ENCODE measurements at regions not wholly inside any gene's neighbourhood (a gene's known extent, or its start where the extent isn't known, plus 50 kb on each side); places are given as distances from the start of the nearest gene placed in this dataset.

GRCh38 chr4:127449449-127449848, 183.3 kb upstream of the INTU start:
- no peak overlapping the region for H3K9ac ChIP-seq (replicated peaks; ENCODE audit: extremely low read depth, insufficient read depth, low read length)
- H3K9me1 ChIP-seq (replicated peaks; ENCODE audit: control insufficient read depth, extremely low read depth, insufficient read depth, low read length) = no peaks in the 10 kb centered on the region
- FAIRE-seq (no peak), DNase-seq (ENCODE audit: low read depth, low spot score) (no peak)
- TF ChIP-seq POLR2A (IDR thresholded peaks at IDR 0.05; ENCODE audit: low read depth, low read length) (no peak), FOS (IDR thresholded peaks at IDR 0.05; ENCODE audit: borderline replicate concordance, insufficient read depth, low read length) (no peak), JUN (IDR thresholded peaks at IDR 0.05; ENCODE audit: borderline replicate concordance, insufficient read depth, insufficient read length, low read depth) (no peak), MYC (IDR thresholded peaks at IDR 0.05; ENCODE audit: low read depth, low read length) (no peak), GATA2 (IDR thresholded peaks at IDR 0.05; ENCODE audit: insufficient read depth, insufficient read length, low read depth, low read length) (no peak), MAX (IDR thresholded peaks at IDR 0.05; ENCODE audit: insufficient read depth, insufficient read length) (no peak)
- H3K36me3 ChIP-seq (ENCODE audit: control insufficient read depth in 2 of 2, extremely low read depth in 1 of 2, insufficient read depth in 2 of 2, low read length in 2 of 2) = no peaks in the 10 kb centered on the region
- ChIA-PET POLR2A (no interaction called here), CTCF (no interaction called here)
- BruUV-seq (replicated peaks) = no TSS peak
- H3K4me2 ChIP-seq (ENCODE audit: insufficient read depth, low read length) = no peak overlapping the region
- H4K20me1 ChIP-seq (replicated peaks; ENCODE audit: control insufficient read depth, extremely low read depth, insufficient read depth, low read length) = no peaks in the 10 kb centered on the region
- H2AFZ ChIP-seq (ENCODE audit: low read depth, low read length) = no peak overlapping the region
- dilution Hi-C loops (cut with MboI; ENCODE audit: extremely low pct_ligation_motif_present, low sequenced_read_pairs) (no loop called here), intact Hi-C loops (cut with micrococcal nuclease) (no loop called here)
- no peak overlapping the region for H3K4me3 ChIP-seq (replicated peaks in 1 of 3; ENCODE audit: insufficient read depth in 1 of 3, low read depth in 1 of 3, low read length in 3 of 3)
- no peaks in the 10 kb centered on the region for H3K79me2 ChIP-seq (ENCODE audit: control insufficient read depth, insufficient read depth, low read length)
- H3K27me3 ChIP-seq (ENCODE audit: control insufficient read depth in 2 of 2, insufficient read depth in 2 of 2, low read length in 2 of 2) = no peaks in the 10 kb centered on the region
- no peak overlapping the region for H3K27ac ChIP-seq (ENCODE audit: insufficient read depth, low read depth, low read length)
- no peaks in the 10 kb centered on the region for H3K4me1 ChIP-seq (ENCODE audit: control insufficient read depth, extremely low read depth, insufficient read depth, low read length)
- H3K9me3 ChIP-seq (replicated peaks; ENCODE audit: control insufficient read depth, insufficient read depth, low read length) = no peaks in the 10 kb centered on the region

GRCh38 chr4:127450276-127450675, 182.5 kb upstream of the INTU start:
- no peaks in the 10 kb centered on the region for H3K36me3 ChIP-seq (ENCODE audit: control insufficient read depth in 2 of 2, extremely low read depth in 1 of 2, insufficient read depth in 2 of 2, low read length in 2 of 2)
- no peaks in the 10 kb centered on the region for H4K20me1 ChIP-seq (replicated peaks; ENCODE audit: control insufficient read depth, extremely low read depth, insufficient read depth, low read length)
- H2AFZ ChIP-seq (ENCODE audit: low read depth, low read length) = no peak overlapping the region
- no peaks in the 10 kb centered on the region for H3K4me1 ChIP-seq (ENCODE audit: control insufficient read depth, extremely low read depth, insufficient read depth, low read length)
- no peak overlapping the region for H3K4me3 ChIP-seq (replicated peaks in 1 of 3; ENCODE audit: insufficient read depth in 1 of 3, low read depth in 1 of 3, low read length in 3 of 3)
- no peak overlapping the region for H3K4me2 ChIP-seq (ENCODE audit: insufficient read depth, low read length)
- H3K9me1 ChIP-seq (replicated peaks; ENCODE audit: control insufficient read depth, extremely low read depth, insufficient read depth, low read length) = no peaks in the 10 kb centered on the region
- no TSS peak for BruUV-seq (replicated peaks)
- no peak for DNase-seq (ENCODE audit: low read depth, low spot score)
- intact Hi-C loops (cut with micrococcal nuclease) (no loop called here), dilution Hi-C loops (cut with MboI; ENCODE audit: extremely low pct_ligation_motif_present, low sequenced_read_pairs) (no loop called here)
- no peak for FAIRE-seq
- H3K27me3 ChIP-seq (ENCODE audit: control insufficient read depth in 2 of 2, insufficient read depth in 2 of 2, low read length in 2 of 2) = no peaks in the 10 kb centered on the region
- TF ChIP-seq POLR2AphosphoS5 (IDR thresholded peaks at IDR 0.05; ENCODE audit: insufficient read depth, low read depth, low read length) (no peak), EZH2 (IDR thresholded peaks at IDR 0.05; ENCODE audit: borderline replicate concordance, low read depth, low read length, severe bottlenecking) (no peak), MYC (IDR thresholded peaks at IDR 0.05; ENCODE audit: low read depth, low read length) (no peak), CTCF (IDR thresholded peaks at IDR 0.05; ENCODE audit: extremely low read depth in 1 of 2, insufficient read depth in 1 of 2, low read depth in 1 of 2, low read length in 2 of 2) (no peak), GATA2 (IDR thresholded peaks at IDR 0.05; ENCODE audit: insufficient read depth, insufficient read length, low read depth, low read length) (no peak), MAX (IDR thresholded peaks at IDR 0.05; ENCODE audit: insufficient read depth, insufficient read length) (no peak), JUN (IDR thresholded peaks at IDR 0.05; ENCODE audit: borderline replicate concordance, insufficient read depth, insufficient read length, low read depth) (no peak), FOS (IDR thresholded peaks at IDR 0.05; ENCODE audit: borderline replicate concordance, insufficient read depth, low read length) (no peak), POLR2A (IDR thresholded peaks at IDR 0.05; ENCODE audit: low read depth, low read length) (no peak)
- no peaks in the 10 kb centered on the region for H3K79me2 ChIP-seq (ENCODE audit: control insufficient read depth, insufficient read depth, low read length)
- ChIA-PET CTCF (no interaction called here), POLR2A (no interaction called here)
- no peaks in the 10 kb centered on the region for H3K9me3 ChIP-seq (replicated peaks; ENCODE audit: control insufficient read depth, insufficient read depth, low read length)
- no peak overlapping the region for H3K9ac ChIP-seq (replicated peaks; ENCODE audit: extremely low read depth, insufficient read depth, low read length)
- no peak overlapping the region for H3K27ac ChIP-seq (ENCODE audit: insufficient read depth, low read depth, low read length)
